ENCODE measurements at regions not wholly inside any gene's neighbourhood (a gene's known extent, or its start where the extent isn't known, plus 50 kb on each side); places are given as distances from the start of the nearest gene placed in this dataset.

GRCh38 chr5:42252306-42252705 is 170.9 kb upstream of the GHR start:
- TF ChIP-seq CTCF (IDR thresholded peaks at IDR 0.05; ENCODE audit: low read depth, low read length, missing input control) (no peak), TAF1 (conservative IDR thresholded peaks at IDR 0.05) (no peak), ZBTB33 (IDR thresholded peaks at IDR 0.05) (no peak), JUND (IDR thresholded peaks at IDR 0.05) (no peak), NR2F2 (IDR thresholded peaks at IDR 0.05) (no peak), REST (IDR thresholded peaks at IDR 0.05) (no peak)

Measured in liver (tissue), 3 donors.